AG10803 (cell line): ENCODE measurements at regions not wholly inside any gene's neighbourhood (a gene's known extent, or its start where the extent isn't known, plus 50 kb on each side); places are given as distances from the start of the nearest gene placed in this dataset.
A peak's percentile ranks its signal among the peaks of the same experiment; 100 is the strongest.

Source experiments
- DNase-seq: peaks from one replicate; pipeline ENCODE4 v3.0.0; 2010; ENCODE audit warnings: low read depth
- H3K4me3 ChIP-seq: 2 replicates; pipeline ENCODE4 v1.5.1; 2011; ENCODE audit warnings: mild to moderate bottlenecking, low read length, control low read depth
- CTCF ChIP-seq: conservative IDR thresholded peaks from 2 replicates; pipeline ENCODE4 v1.5.1; 2011; ENCODE audit warnings: mild to moderate bottlenecking, low read length, control low read depth, inconsistent platforms

GRCh38 chr5:164332349-164333196 is 827.2 kb downstream of the MAT2B start:
- no peak for DNase-seq
- no peak overlapping the region for H3K4me3 ChIP-seq
- TF ChIP-seq CTCF, result no peak

GRCh38 chr5:164335837-164336236 is 830.4 kb downstream of the MAT2B start:
- no peak for TF ChIP-seq CTCF
- no peak overlapping the region for H3K4me3 ChIP-seq
- DNase-seq, result peak; percentile 14

- H3K4me3 ChIP-seq, result no peak overlapping the region
- no peak for DNase-seq
- TF ChIP-seq CTCF, result no peak
Observed at GRCh38 chr5:164336276-164336675, 830.9 kb downstream of the MAT2B start.

- no peak for TF ChIP-seq CTCF
- H3K4me3 ChIP-seq, result no peak overlapping the region
- peak; percentile 60 for DNase-seq
Observed at GRCh38 chr5:164336906-164337305, 831.5 kb downstream of the MAT2B start.

GRCh38 chr5:164341056-164341619 is 835.7 kb downstream of the MAT2B start:
- TF ChIP-seq CTCF, result no peak
- DNase-seq, result no peak
- no peak overlapping the region for H3K4me3 ChIP-seq

- DNase-seq, result peak; percentile 42
- H3K4me3 ChIP-seq, result no peak overlapping the region
- no peak for TF ChIP-seq CTCF
Observed at GRCh38 chr5:164345173-164345849, 839.9 kb downstream of the MAT2B start.
